ENCODE measurements at regions not wholly inside any gene's neighbourhood (a gene's known extent, or its start where the extent isn't known, plus 50 kb on each side); places are given as distances from the start of the nearest gene placed in this dataset.

DNA sequence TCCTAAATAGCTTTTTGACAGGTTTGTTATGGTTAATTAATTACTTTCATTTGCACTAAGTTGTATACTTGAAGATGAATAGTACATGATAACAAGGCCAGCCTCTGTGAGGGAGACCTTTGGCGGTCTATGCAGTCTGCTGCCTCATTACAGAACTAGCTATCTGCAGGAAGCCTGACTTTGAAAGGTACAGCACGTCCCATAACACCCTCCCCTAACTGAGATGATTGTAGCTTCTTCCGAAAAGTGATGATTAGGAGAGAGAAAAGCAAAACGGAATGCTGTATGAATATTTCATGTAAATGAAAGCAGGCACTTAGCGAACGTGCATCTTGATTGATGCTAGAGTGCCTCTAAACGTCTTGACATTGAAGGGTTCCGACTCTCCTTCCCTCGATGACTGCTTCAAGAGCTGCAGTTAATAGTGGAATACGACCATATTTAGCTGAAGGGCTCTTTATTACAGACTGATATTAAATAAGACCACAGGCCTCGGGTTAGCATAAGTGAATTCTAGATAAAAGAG is 116.2 kb upstream of the TMCO5A start:
- TF ChIP-seq, protein P1, sequence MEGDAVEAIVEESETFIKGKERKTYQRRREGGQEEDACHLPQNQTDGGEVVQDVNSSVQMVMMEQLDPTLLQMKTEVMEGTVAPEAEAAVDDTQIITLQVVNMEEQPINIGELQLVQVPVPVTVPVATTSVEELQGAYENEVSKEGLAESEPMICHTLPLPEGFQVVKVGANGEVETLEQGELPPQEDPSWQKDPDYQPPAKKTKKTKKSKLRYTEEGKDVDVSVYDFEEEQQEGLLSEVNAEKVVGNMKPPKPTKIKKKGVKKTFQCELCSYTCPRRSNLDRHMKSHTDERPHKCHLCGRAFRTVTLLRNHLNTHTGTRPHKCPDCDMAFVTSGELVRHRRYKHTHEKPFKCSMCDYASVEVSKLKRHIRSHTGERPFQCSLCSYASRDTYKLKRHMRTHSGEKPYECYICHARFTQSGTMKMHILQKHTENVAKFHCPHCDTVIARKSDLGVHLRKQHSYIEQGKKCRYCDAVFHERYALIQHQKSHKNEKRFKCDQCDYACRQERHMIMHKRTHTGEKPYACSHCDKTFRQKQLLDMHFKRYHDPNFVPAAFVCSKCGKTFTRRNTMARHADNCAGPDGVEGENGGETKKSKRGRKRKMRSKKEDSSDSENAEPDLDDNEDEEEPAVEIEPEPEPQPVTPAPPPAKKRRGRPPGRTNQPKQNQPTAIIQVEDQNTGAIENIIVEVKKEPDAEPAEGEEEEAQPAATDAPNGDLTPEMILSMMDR (IDR thresholded peaks at IDR 0.05; ENCODE audit: low read depth, low read length, poor library complexity, severe bottlenecking), result no peak
- no peak for TF ChIP-seq EZH2phosphoT487 (IDR thresholded peaks at IDR 0.05; ENCODE audit: borderline replicate concordance, low read length)
